ENCODE measurements at regions not wholly inside any gene's neighbourhood (a gene's known extent, or its start where the extent isn't known, plus 50 kb on each side); places are given as distances from the start of the nearest gene placed in this dataset.
A peak's percentile ranks its signal among the peaks of the same experiment; 100 is the strongest.

DNA sequence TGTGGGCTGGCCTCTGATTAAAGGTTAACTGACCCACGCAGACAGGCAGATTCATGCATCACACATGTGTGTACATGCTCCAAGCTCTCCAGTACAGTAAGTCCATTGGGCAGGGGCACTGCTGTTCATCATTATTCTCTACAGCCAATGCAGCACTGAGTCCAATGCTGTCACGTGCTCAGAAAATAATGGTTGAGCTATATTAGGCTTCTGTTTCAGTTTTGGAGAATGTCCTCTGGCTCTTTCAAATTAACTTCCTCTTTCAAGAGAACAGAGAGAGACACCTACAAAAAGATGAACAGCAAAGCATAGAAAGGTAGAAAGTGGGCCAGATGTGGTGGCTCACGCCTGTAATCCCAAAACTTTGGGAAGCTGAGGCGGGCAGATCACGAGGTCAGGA lies 202.6 kb downstream of the MEX3B start:
- 21% methylated on average over 5 of the region's 5 CpGs for WGBS (ENCODE audit: missing lambda C conversion rate)
- POLR2A ChIA-PET, result no interaction called here

DNA sequence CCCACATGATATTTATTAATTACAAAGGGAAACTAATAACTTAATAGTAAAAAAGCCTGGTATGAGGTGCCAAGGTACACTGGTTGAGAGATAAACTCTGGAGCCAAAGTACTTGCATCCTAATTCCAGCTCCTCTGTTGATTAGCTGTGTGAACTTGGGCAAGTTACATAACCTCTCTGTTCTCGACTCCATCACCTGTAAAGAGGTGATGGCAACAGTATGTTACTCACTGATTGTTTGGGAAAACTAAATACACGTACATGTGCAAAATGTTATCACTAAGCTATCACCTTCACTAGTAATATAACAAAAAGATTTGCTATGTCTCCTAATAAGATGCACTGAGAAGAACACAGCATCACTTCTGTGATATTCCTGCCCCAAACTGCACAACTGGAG lies 206.4 kb downstream of the MEX3B start:
- no peaks in the 10 kb centered on the region for H3K9me3 ChIP-seq
- FAIRE-seq, result no peak

More for the DNA sequence above, 202.6 kb downstream of the MEX3B start:
- DNase-seq (ENCODE audit: low read depth in 1 of 2, low spot score in 1 of 2) (no peak), FAIRE-seq (no peak), ATAC-seq (no peak)
- Histone ChIP-seq H3K9me3 (no peaks in the 10 kb centered on the region), H3K27ac (no peak overlapping the region), H3K4me2 (no peak overlapping the region), H3K4me1 (no peaks in the 10 kb centered on the region), H3K4me3 (no peak overlapping the region)
- CTCF ChIA-PET, result interaction anchor here (0.6 kb wide), 2 partner anchors 1260 to 1843 kb away, joined by 3 to 4 read pairs; no protein-coding TSS in a partner anchor
- TF ChIP-seq TFCP2L1 (CRISPR knock-in tag; IDR thresholded peaks at IDR 0.05) (no peak), GATA3 (IDR thresholded peaks at IDR 0.05; ENCODE audit: borderline replicate concordance) (no peak), EP300 (IDR thresholded peaks at IDR 0.05) (no peak), NPAS2 (CRISPR knock-in tag; IDR thresholded peaks at IDR 0.05; ENCODE audit: borderline replicate concordance) (no peak)

DNA sequence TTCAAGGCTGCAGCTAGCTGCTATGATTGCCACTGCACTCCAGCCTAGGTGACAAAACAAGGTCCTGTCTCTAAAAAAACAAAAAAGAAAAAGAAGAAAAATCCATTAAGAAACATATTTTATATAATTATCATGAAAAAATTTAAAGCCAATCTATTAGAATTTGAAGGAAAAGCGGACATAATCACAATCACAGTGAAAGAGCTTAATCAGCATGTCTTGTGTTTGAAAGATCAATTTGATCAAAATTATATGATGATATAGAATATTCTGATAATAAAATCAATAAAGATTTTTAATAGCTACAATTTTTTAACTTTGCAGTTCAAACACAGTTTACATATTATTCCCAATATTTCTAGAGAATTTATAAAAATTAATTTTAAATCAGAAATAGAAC lies 210.1 kb downstream of the MEX3B start:
- WGBS (ENCODE audit: missing lambda C conversion rate), result 32% methylated on average over 1 of the region's 1 CpG
- no peaks in the 10 kb centered on the region for H3K4me1 ChIP-seq
- POLR2A ChIA-PET, result no interaction called here
- H3K4me2 ChIP-seq, result no peak overlapping the region
- no peaks in the 10 kb centered on the region for H3K9me3 ChIP-seq
- H3K27ac ChIP-seq, result no peak overlapping the region
- CTCF ChIA-PET, result no interaction called here
- H3K4me3 ChIP-seq, result no peak overlapping the region
- ATAC-seq, result no peak
- no peak for TF ChIP-seq NR3C1 (IDR thresholded peaks at IDR 0.05)
- no peak for TF ChIP-seq JUN (IDR thresholded peaks at IDR 0.05)
- no peak for TF ChIP-seq EP300 (IDR thresholded peaks at IDR 0.05)
- no peak for DNase-seq (ENCODE audit: low read depth in 1 of 2, low spot score in 1 of 2)
- no peak for FAIRE-seq

More for the DNA sequence above, 206.4 kb downstream of the MEX3B start:
- no peak overlapping the region for H3K4me3 ChIP-seq
- no peak overlapping the region for H3K27ac ChIP-seq
- ChIA-PET CTCF (no interaction called here), POLR2A (no interaction called here)
- ATAC-seq (no peak), DNase-seq (ENCODE audit: low read depth in 1 of 2, low spot score in 1 of 2) (no peak)
- no peak overlapping the region for H3K4me2 ChIP-seq
- no peaks in the 10 kb centered on the region for H3K4me1 ChIP-seq
- TF ChIP-seq JUNB (IDR thresholded peaks at IDR 0.05), result no peak
- TF ChIP-seq MAFK (IDR thresholded peaks at IDR 0.05; ENCODE audit: partially characterized antibody), result no peak
- TF ChIP-seq, protein P1, sequence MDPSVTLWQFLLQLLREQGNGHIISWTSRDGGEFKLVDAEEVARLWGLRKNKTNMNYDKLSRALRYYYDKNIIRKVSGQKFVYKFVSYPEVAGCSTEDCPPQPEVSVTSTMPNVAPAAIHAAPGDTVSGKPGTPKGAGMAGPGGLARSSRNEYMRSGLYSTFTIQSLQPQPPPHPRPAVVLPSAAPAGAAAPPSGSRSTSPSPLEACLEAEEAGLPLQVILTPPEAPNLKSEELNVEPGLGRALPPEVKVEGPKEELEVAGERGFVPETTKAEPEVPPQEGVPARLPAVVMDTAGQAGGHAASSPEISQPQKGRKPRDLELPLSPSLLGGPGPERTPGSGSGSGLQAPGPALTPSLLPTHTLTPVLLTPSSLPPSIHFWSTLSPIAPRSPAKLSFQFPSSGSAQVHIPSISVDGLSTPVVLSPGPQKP (IDR thresholded peaks at IDR 0.05; ENCODE audit: low read depth, low read length), result no peak
- no peak for TF ChIP-seq HOXB13 (CRISPR knock-in tag; IDR thresholded peaks at IDR 0.05; ENCODE audit: low read depth)
- TF ChIP-seq CHD2 (IDR thresholded peaks at IDR 0.05; ENCODE audit: low read length, partially characterized antibody), result no peak
- TF ChIP-seq, protein P2, sequence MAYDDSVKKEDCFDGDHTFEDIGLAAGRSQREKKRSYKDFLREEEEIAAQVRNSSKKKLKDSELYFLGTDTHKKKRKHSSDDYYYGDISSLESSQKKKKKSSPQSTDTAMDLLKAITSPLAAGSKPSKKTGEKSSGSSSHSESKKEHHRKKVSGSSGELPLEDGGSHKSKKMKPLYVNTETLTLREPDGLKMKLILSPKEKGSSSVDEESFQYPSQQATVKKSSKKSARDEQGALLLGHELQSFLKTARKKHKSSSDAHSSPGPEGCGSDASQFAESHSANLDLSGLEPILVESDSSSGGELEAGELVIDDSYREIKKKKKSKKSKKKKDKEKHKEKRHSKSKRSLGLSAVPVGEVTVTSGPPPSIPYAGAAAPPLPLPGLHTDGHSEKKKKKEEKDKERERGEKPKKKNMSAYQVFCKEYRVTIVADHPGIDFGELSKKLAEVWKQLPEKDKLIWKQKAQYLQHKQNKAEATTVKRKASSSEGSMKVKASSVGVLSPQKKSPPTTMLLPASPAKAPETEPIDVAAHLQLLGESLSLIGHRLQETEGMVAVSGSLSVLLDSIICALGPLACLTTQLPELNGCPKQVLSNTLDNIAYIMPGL (CRISPR knock-in tag; IDR thresholded peaks at IDR 0.05; ENCODE audit: borderline replicate concordance), result no peak
- TF ChIP-seq CBX8 (IDR thresholded peaks at IDR 0.05), result no peak
- TF ChIP-seq ZFP36 (IDR thresholded peaks at IDR 0.05; ENCODE audit: borderline replicate concordance, partially characterized antibody), result no peak
- TF ChIP-seq TP53 (CRISPR knock-in tag; IDR thresholded peaks at IDR 0.05), result no peak
- no peak for TF ChIP-seq FOSL2 (IDR thresholded peaks at IDR 0.05)
- no peak for TF ChIP-seq FOSL2 (CRISPR knock-in tag; IDR thresholded peaks at IDR 0.05)
- TF ChIP-seq, protein P3, sequence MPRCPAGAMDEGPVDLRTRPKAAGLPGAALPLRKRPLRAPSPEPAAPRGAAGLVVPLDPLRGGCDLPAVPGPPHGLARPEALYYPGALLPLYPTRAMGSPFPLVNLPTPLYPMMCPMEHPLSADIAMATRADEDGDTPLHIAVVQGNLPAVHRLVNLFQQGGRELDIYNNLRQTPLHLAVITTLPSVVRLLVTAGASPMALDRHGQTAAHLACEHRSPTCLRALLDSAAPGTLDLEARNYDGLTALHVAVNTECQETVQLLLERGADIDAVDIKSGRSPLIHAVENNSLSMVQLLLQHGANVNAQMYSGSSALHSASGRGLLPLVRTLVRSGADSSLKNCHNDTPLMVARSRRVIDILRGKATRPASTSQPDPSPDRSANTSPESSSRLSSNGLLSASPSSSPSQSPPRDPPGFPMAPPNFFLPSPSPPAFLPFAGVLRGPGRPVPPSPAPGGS (IDR thresholded peaks at IDR 0.05), result no peak
- TF ChIP-seq KDM5A (IDR thresholded peaks at IDR 0.05), result no peak
- WGBS (ENCODE audit: missing lambda C conversion rate), result 1% methylated on average over 2 of the region's 2 CpGs

DNA sequence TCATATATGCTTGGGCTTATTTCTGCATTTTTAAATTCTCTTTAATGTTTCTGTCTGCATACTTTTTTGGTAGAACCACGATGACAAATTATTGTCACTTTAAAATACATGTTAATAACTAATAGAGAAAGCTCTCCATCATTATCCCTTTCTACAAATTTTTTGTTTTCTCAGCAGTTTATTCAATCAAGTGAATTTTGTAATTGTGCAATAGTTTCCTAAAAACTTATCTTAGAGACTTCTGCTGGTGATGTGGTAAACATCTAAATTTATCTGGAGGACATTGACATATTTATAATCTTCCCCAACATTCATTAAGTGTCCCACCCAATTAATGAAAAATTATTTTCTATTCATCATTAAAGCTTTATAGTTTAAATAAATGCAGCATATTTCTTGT lies 215.3 kb downstream of the MEX3B start:
- TF ChIP-seq, protein P4, sequence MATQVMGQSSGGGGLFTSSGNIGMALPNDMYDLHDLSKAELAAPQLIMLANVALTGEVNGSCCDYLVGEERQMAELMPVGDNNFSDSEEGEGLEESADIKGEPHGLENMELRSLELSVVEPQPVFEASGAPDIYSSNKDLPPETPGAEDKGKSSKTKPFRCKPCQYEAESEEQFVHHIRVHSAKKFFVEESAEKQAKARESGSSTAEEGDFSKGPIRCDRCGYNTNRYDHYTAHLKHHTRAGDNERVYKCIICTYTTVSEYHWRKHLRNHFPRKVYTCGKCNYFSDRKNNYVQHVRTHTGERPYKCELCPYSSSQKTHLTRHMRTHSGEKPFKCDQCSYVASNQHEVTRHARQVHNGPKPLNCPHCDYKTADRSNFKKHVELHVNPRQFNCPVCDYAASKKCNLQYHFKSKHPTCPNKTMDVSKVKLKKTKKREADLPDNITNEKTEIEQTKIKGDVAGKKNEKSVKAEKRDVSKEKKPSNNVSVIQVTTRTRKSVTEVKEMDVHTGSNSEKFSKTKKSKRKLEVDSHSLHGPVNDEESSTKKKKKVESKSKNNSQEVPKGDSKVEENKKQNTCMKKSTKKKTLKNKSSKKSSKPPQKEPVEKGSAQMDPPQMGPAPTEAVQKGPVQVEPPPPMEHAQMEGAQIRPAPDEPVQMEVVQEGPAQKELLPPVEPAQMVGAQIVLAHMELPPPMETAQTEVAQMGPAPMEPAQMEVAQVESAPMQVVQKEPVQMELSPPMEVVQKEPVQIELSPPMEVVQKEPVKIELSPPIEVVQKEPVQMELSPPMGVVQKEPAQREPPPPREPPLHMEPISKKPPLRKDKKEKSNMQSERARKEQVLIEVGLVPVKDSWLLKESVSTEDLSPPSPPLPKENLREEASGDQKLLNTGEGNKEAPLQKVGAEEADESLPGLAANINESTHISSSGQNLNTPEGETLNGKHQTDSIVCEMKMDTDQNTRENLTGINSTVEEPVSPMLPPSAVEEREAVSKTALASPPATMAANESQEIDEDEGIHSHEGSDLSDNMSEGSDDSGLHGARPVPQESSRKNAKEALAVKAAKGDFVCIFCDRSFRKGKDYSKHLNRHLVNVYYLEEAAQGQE (IDR thresholded peaks at IDR 0.05), result no peak
- TF ChIP-seq MAFK (IDR thresholded peaks at IDR 0.05; ENCODE audit: partially characterized antibody), result peak; percentile 24
- TF ChIP-seq POLR2AphosphoS2 (conservative IDR thresholded peaks at IDR 0.05; ENCODE audit: low read length), result no peak
- no peak overlapping the region for H3K4me3 ChIP-seq
- DNase-seq (ENCODE audit: low read depth in 1 of 2, low spot score in 1 of 2) (no peak), ATAC-seq (no peak), FAIRE-seq (no peak)
- H3K9me3 ChIP-seq, result no peaks in the 10 kb centered on the region
- H3K4me2 ChIP-seq, result no peak overlapping the region
- H3K4me1 ChIP-seq, result no peaks in the 10 kb centered on the region
- 2% methylated on average over 1 of the region's 1 CpG for WGBS (ENCODE audit: missing lambda C conversion rate)
- ChIA-PET CTCF (no interaction called here), POLR2A (no interaction called here)
- H3K27ac ChIP-seq, result no peak overlapping the region

All from A549 (cell line).